Astrocyte (in vitro differentiated cells and primary cell): ENCODE measurements at regions not wholly inside any gene's neighbourhood (a gene's known extent, or its start where the extent isn't known, plus 50 kb on each side); places are given as distances from the start of the nearest gene placed in this dataset.

Experiments
- DNase-seq: peaks from one replicate; pipeline ENCODE4 v3.0.0-alpha.2; 2010; ENCODE audit warnings: low read depth
- FAIRE-seq: peaks from 2 replicates; lab custom pipeline; 2011; peaks lifted over from hg19 to GRCh38; lab: Jason Lieb, UNC
- H2AFZ ChIP-seq: 2 replicates; pipeline ENCODE4 v1.6.0; 2012; ENCODE audit warnings: low read depth, low read length, inconsistent platforms
- H3K27ac ChIP-seq: 2 replicates; pipeline ENCODE4 v1.5.1; 2011; ENCODE audit warnings: low read depth, low read length, inconsistent platforms
- H3K27me3 ChIP-seq: 2 replicates; pipeline ENCODE4 v1.6.0; 2011; ENCODE audit warnings: low read length, inconsistent platforms; ENCODE audit not compliant: insufficient read depth
- H3K36me3 ChIP-seq: 2 replicates; pipeline ENCODE4 v1.5.1; 2011; ENCODE audit warnings: low read length, inconsistent platforms; ENCODE audit not compliant: insufficient read depth
- H3K4me1 ChIP-seq: 2 replicates; pipeline ENCODE4 v1.5.1; 2011; ENCODE audit warnings: low read length, inconsistent platforms; ENCODE audit not compliant: insufficient read depth
- H3K4me2 ChIP-seq: 2 replicates; pipeline ENCODE4 v1.6.0; 2012; ENCODE audit warnings: low read length, inconsistent platforms
- H3K4me3 ChIP-seq: 2 replicates; pipeline ENCODE4 v1.5.1; 2011; ENCODE audit warnings: low read depth, mild to moderate bottlenecking, low read length, inconsistent platforms; ENCODE audit not compliant: insufficient read depth
- H3K79me2 ChIP-seq: 2 replicates; pipeline ENCODE4 v1.6.0; 2012; ENCODE audit warnings: mild to moderate bottlenecking, low read length, inconsistent platforms; ENCODE audit not compliant: insufficient read depth
- H3K9ac ChIP-seq: 2 replicates; pipeline ENCODE4 v1.6.0; 2012; ENCODE audit warnings: mild to moderate bottlenecking, low read length, inconsistent platforms
- H3K9me3 ChIP-seq: 2 replicates; pipeline ENCODE4 v1.5.1; 2012; ENCODE audit warnings: low read depth, mild to moderate bottlenecking, low read length, inconsistent platforms; ENCODE audit not compliant: insufficient read depth
- H4K20me1 ChIP-seq: 2 replicates; pipeline ENCODE4 v1.6.0; 2012; ENCODE audit warnings: low read length, inconsistent platforms; ENCODE audit not compliant: insufficient read depth
- H3K27ac Mint-ChIP-seq: one replicate; pipeline ENCODE4 v1.8.0; 2021; ENCODE audit warnings: mild to moderate bottlenecking, mixed read lengths; ENCODE audit not compliant: unreplicated experiment
- H3K27me3 Mint-ChIP-seq: one replicate; pipeline ENCODE4 v1.8.0; 2021; ENCODE audit warnings: low read depth, mixed read lengths; ENCODE audit not compliant: unreplicated experiment
- H3K36me3 Mint-ChIP-seq: one replicate; pipeline ENCODE4 v1.8.0; 2021; ENCODE audit warnings: low read depth, mixed read lengths; ENCODE audit not compliant: unreplicated experiment
- H3K4me1 Mint-ChIP-seq: one replicate; pipeline ENCODE4 v1.8.0; 2021; ENCODE audit warnings: low read depth, mixed read lengths; ENCODE audit not compliant: unreplicated experiment
- H3K4me3 Mint-ChIP-seq: one replicate; pipeline ENCODE4 v1.8.0; 2021; ENCODE audit warnings: mild to moderate bottlenecking, moderate library complexity, mixed read lengths; ENCODE audit not compliant: unreplicated experiment
- H3K9me3 Mint-ChIP-seq: one replicate; pipeline ENCODE4 v1.8.0; 2021; ENCODE audit warnings: mild to moderate bottlenecking, mixed read lengths; ENCODE audit not compliant: unreplicated experiment
- CTCF ChIP-seq: IDR thresholded peaks from 2 replicates; pipeline ENCODE4 v1.5.1; 2011; ENCODE audit warnings: low read depth, mild to moderate bottlenecking, inconsistent platforms, low read length, moderate library complexity; ENCODE audit not compliant: insufficient read depth
- EZH2 ChIP-seq: IDR thresholded peaks from 2 replicates; pipeline ENCODE4 v1.6.1; 2012; ENCODE audit warnings: mild to moderate bottlenecking, low read length, inconsistent platforms; ENCODE audit not compliant: insufficient read depth

DNA sequence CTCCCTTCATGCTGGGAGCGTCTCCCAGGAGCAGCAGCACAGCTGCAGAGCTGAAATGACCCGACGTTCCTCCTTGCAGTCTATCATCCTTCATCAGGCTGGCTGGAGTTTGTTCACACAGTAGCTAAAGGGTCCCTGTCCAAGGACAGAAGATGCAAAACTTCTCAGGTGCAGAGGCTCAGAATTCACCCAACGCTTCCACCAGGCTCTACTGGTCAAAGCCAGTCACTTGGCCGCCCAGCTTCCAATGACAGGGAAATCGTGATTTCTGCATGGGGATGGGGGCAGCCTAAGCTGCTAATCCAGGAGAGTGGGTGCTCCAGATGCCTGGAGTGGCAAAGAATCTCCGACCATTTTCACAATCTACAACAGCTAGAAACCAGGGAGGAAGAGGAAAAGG, 97.0 kb upstream of the SALL3 start:
- Mint-ChIP-seq H3K27ac (no peak overlapping the region), H3K27me3 (no peaks in the 10 kb centered on the region), H3K9me3 (peaks cover 14% of the 10 kb centered on the region), H3K4me1 (no peaks in the 10 kb centered on the region), H3K36me3 (no peaks in the 10 kb centered on the region), H3K4me3 (no peak overlapping the region)
- Histone ChIP-seq H3K9ac (no peak overlapping the region), H4K20me1 (no peaks in the 10 kb centered on the region), H3K36me3 (no peaks in the 10 kb centered on the region), H3K4me2 (no peak overlapping the region), H2AFZ (no peak overlapping the region), H3K4me1 (no peaks in the 10 kb centered on the region), H3K27me3 (no peaks in the 10 kb centered on the region), H3K9me3 (peaks cover 12% of the 10 kb centered on the region), H3K79me2 (no peaks in the 10 kb centered on the region), H3K4me3 (no peak overlapping the region), H3K27ac (no peak overlapping the region)
- TF ChIP-seq CTCF: no peak
- no peak for TF ChIP-seq EZH2
- DNase-seq (no peak), FAIRE-seq (no peak)

- FAIRE-seq: no peak
- no peaks in the 10 kb centered on the region for H3K79me2 ChIP-seq
- TF ChIP-seq EZH2 (no peak), CTCF (no peak)
- H3K9me3 ChIP-seq: peaks cover 12% of the 10 kb centered on the region
- H3K36me3 ChIP-seq: no peaks in the 10 kb centered on the region
- no peaks in the 10 kb centered on the region for H4K20me1 ChIP-seq
- Mint-ChIP-seq H3K4me1 (no peaks in the 10 kb centered on the region), H3K27me3 (no peaks in the 10 kb centered on the region), H3K27ac (no peak overlapping the region), H3K4me3 (no peak overlapping the region), H3K9me3 (peaks cover 14% of the 10 kb centered on the region), H3K36me3 (no peaks in the 10 kb centered on the region)
- no peak overlapping the region for H3K27ac ChIP-seq
- no peak for DNase-seq
- no peak overlapping the region for H2AFZ ChIP-seq
- no peaks in the 10 kb centered on the region for H3K4me1 ChIP-seq
- no peak overlapping the region for H3K9ac ChIP-seq
- H3K4me3 ChIP-seq: no peak overlapping the region
- H3K4me2 ChIP-seq: no peak overlapping the region
- H3K27me3 ChIP-seq: no peaks in the 10 kb centered on the region
Measured at GRCh38 chr18:78883501-78883900, 96.1 kb upstream of the SALL3 start.

DNA sequence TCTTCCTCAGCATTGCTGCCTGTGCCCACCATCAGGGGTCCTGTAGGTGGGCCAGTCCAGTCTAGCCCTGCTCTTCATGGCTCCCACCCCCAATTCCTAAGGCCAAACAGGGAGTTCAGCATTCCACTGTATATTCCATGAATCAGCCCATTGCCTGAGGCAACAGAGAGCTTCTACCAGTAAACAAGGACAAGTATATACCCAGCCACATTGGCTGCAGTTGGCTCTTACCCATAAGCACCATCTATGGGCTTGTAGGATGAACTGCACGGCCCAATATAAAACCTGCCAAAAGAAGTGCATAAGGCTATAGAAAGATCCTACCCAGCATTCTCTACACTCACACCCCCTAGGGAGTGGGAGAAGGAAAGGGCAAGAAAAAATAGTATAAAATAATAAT, 95.1 kb upstream of the SALL3 start:
- H3K9me3 Mint-ChIP-seq: peaks cover 20% of the 10 kb centered on the region
- Histone ChIP-seq H4K20me1 (no peaks in the 10 kb centered on the region), H3K79me2 (no peaks in the 10 kb centered on the region), H3K27ac (no peak overlapping the region), H3K9ac (no peak overlapping the region), H3K9me3 (peaks cover 12% of the 10 kb centered on the region), H3K4me1 (no peaks in the 10 kb centered on the region), H2AFZ (no peak overlapping the region), H3K4me2 (no peak overlapping the region), H3K27me3 (no peaks in the 10 kb centered on the region), H3K4me3 (no peak overlapping the region), H3K36me3 (no peaks in the 10 kb centered on the region)
- H3K27me3 Mint-ChIP-seq: no peaks in the 10 kb centered on the region
- DNase-seq: no peak
- no peak for TF ChIP-seq CTCF
- no peak for TF ChIP-seq EZH2
- H3K27ac Mint-ChIP-seq: no peak overlapping the region
- no peak overlapping the region for H3K4me3 Mint-ChIP-seq
- no peaks in the 10 kb centered on the region for H3K36me3 Mint-ChIP-seq
- H3K4me1 Mint-ChIP-seq: no peaks in the 10 kb centered on the region
- no peak for FAIRE-seq
